Activated naive CD8-positive, alpha-beta T cell treated with anti-CD3 and anti-CD28 coated beads, Interleukin-2, amount 10 ng/mL, durations not matched to agents 7 days and 5 days (primary cell): ENCODE measurements at regions not wholly inside any gene's neighbourhood (a gene's known extent, or its start where the extent isn't known, plus 50 kb on each side); places are given as distances from the start of the nearest gene placed in this dataset.

Experiments used
- ATAC-seq: fragments of 150-1000 bp; cut with Tn5 transposase; one replicate; pipeline ENCODE4 v1.10.0; 2021; ENCODE audit warnings: low read depth, moderate library complexity
- POLR2A ChIA-PET: fragments of 350-600 bp; sonication (Branson Sonifier 250); formaldehyde crosslinking; loops from one replicate; lab custom pipeline; 2021; ENCODE audit warnings: antibody characterized with exemption; lab: Charles Lee
- DNase-seq: peaks from one replicate; pipeline ENCODE4 v3.0.0; 2021
- H3K27ac Mint-ChIP-seq: one replicate; pipeline ENCODE4 v1.8.0; 2022; ENCODE audit warnings: mild to moderate bottlenecking, mixed read lengths
- H3K27me3 Mint-ChIP-seq: one replicate; pipeline ENCODE4 v1.8.0; 2022; ENCODE audit warnings: mild to moderate bottlenecking, moderate library complexity, mixed read lengths
- H3K36me3 Mint-ChIP-seq: one replicate; pipeline ENCODE4 v1.8.0; 2021; ENCODE audit warnings: mild to moderate bottlenecking, mixed read lengths
- H3K4me1 Mint-ChIP-seq: one replicate; pipeline ENCODE4 v1.8.0; 2021; ENCODE audit warnings: mixed read lengths
- H3K4me3 Mint-ChIP-seq: one replicate; pipeline ENCODE4 v1.8.0; 2022; ENCODE audit warnings: mild to moderate bottlenecking, moderate library complexity, mixed read lengths
- H3K9me3 Mint-ChIP-seq: one replicate; pipeline ENCODE4 v1.8.0; 2021; ENCODE audit warnings: mixed read lengths

DNA sequence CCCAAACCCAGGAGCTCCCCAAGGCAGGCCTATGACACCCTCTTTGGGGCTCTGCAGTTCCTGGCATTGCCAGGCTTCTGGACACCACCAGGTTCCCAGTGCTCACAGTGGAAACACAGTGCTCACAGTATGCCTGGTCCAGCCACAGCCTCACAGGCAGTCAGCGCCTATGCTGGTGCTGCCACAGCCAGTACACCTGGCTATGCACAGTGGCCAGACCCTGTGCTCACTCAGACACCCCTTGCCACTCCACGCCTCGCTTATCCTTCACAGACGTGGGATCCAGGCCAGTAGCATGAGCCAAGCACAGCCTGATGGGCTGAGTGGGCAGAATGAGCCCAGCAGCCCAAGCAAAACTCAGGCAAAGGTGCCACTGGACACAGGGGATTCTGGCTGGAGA lies 579.2 kb upstream of the ADGRL2 start:
- DNase-seq (no peak), ATAC-seq (no peak)
- no peaks in the 10 kb centered on the region for H3K36me3 Mint-ChIP-seq
- no peak overlapping the region for H3K27ac Mint-ChIP-seq
- no peak overlapping the region for H3K4me3 Mint-ChIP-seq
- no peaks in the 10 kb centered on the region for H3K27me3 Mint-ChIP-seq
- H3K9me3 Mint-ChIP-seq: no peaks in the 10 kb centered on the region
- POLR2A ChIA-PET: no interaction called here
- H3K4me1 Mint-ChIP-seq: no peaks in the 10 kb centered on the region

DNA sequence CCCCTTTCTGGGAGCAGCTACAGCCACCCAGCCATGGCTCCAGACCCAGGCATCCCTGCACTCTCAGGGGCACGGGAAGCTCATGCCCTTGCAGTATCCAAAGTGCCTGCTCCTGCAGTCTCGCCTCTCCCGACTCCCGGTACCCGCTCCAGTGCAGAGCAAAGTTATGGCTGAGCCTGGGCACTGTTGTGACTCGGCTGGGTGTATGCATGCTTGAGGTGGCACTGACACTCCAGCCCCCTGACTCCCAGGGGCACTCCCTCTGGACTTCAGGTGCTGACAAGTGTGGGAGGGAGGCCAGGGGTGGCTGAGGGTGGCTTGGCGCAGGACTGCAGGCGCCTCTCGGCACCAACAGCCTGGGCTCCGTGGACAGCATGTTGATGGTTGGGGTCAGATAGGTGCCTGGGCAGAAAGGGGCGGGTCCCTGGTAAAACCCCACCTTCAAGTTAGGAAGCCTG lies 580.1 kb upstream of the ADGRL2 start:
- no peaks in the 10 kb centered on the region for H3K9me3 Mint-ChIP-seq
- H3K4me1 Mint-ChIP-seq: no peaks in the 10 kb centered on the region
- no peak overlapping the region for H3K27ac Mint-ChIP-seq
- no peak overlapping the region for H3K4me3 Mint-ChIP-seq
- no peaks in the 10 kb centered on the region for H3K27me3 Mint-ChIP-seq
- DNase-seq (no peak), ATAC-seq (no peak)
- no peaks in the 10 kb centered on the region for H3K36me3 Mint-ChIP-seq
- POLR2A ChIA-PET: no interaction called here

DNA sequence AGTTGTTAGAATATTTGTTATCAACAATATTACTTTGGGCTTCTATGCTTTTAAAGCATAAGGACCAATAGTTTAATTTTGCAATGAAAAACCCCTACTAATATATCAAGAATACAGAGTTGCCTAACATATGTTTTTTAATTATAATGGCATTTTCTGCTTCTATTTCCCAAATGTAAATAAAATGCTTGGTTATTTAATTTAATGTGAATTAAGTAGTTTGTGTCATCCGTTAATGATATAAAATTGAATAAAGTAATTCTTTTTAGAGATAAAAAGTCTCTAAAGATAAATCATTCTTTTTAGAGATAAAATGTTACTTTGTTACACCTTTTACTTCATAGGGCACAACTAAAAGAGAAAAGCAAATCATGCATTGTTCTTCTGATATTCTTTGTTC lies 583.7 kb upstream of the ADGRL2 start:
- POLR2A ChIA-PET: no interaction called here
- no peaks in the 10 kb centered on the region for H3K4me1 Mint-ChIP-seq
- no peaks in the 10 kb centered on the region for H3K9me3 Mint-ChIP-seq
- H3K27ac Mint-ChIP-seq: no peak overlapping the region
- H3K36me3 Mint-ChIP-seq: no peaks in the 10 kb centered on the region
- no peak overlapping the region for H3K4me3 Mint-ChIP-seq
- ATAC-seq: no peak
- no peaks in the 10 kb centered on the region for H3K27me3 Mint-ChIP-seq
- DNase-seq: no peak

DNA sequence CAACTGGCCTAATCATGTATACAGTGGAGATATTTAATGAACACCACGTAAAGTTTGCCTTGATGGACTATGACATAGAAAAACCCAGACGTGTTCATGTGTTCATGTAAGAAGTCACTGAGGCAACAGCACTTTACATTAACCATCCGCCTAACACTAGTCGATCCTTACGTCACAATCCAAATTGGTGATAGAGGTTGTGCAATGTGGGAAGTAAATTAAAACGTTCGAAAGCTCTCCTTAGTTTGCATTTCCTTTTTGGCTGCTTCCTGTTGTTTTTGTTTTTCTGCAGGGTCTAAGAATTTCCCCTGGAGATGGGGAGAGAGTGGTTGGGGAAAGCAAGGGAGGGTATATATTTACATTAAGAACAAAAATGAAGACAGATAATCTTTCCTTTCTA lies 587.5 kb upstream of the ADGRL2 start:
- H3K27me3 Mint-ChIP-seq: no peaks in the 10 kb centered on the region

DNA sequence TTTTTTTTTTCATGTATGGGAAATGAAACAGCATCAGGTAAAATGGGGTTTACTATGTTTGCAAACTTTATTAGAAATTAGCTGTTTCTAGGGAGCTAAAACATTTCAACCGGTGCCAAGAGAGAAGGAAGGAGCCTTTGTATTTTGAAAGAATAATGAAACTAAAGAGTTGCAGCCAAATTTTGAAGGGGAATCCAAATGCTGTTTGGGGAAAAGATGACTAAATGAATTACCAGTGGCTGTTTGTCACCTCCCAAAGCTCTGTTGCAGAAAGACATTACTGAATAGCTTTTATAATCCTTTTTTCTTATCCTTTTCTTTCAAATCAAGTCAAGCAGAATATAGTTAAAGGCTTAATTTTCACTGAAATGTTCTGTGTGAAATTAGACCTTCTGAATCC lies 591.3 kb upstream of the ADGRL2 start:
- no peaks in the 10 kb centered on the region for H3K4me1 Mint-ChIP-seq
- ATAC-seq: no peak
- no peak overlapping the region for H3K4me3 Mint-ChIP-seq
- POLR2A ChIA-PET: no interaction called here
- H3K27me3 Mint-ChIP-seq: no peaks in the 10 kb centered on the region
- no peak overlapping the region for H3K27ac Mint-ChIP-seq
- DNase-seq: no peak
- H3K36me3 Mint-ChIP-seq: no peaks in the 10 kb centered on the region
- peaks cover 1% of the 10 kb centered on the region for H3K9me3 Mint-ChIP-seq

More for the DNA sequence above, 587.5 kb upstream of the ADGRL2 start:
- ATAC-seq (no peak), DNase-seq (no peak)
- H3K4me1 Mint-ChIP-seq: no peaks in the 10 kb centered on the region
- H3K4me3 Mint-ChIP-seq: no peak overlapping the region
- H3K9me3 Mint-ChIP-seq: peaks cover 1% of the 10 kb centered on the region
- H3K27ac Mint-ChIP-seq: no peak overlapping the region
- no peaks in the 10 kb centered on the region for H3K36me3 Mint-ChIP-seq
- POLR2A ChIA-PET: no interaction called here

DNA sequence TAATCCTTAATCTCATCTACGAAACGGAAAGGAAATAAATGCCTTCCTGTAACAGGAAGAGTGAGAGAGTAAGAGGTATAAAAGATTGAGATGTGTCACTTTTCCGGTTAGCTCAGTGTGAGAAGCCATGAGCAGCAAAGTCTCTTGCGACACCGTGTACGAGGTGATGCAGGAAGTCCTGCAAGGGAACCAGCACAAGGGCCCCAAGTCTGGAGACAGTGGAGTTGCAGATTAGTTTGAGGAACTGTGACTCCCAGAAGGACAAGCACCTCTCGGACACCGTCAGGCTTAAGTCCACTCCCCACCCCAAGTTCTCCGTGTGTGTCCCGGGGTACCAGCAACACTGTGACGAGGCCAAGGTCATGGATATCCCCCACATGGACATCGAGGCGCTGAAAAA lies 592.3 kb upstream of the ADGRL2 start:
- POLR2A ChIA-PET: no interaction called here
- Mint-ChIP-seq H3K4me3 (no peak overlapping the region), H3K27ac (no peak overlapping the region), H3K27me3 (no peaks in the 10 kb centered on the region), H3K9me3 (peaks cover 1% of the 10 kb centered on the region), H3K36me3 (no peaks in the 10 kb centered on the region), H3K4me1 (no peaks in the 10 kb centered on the region)
- no peak for DNase-seq
- ATAC-seq: no peak

DNA sequence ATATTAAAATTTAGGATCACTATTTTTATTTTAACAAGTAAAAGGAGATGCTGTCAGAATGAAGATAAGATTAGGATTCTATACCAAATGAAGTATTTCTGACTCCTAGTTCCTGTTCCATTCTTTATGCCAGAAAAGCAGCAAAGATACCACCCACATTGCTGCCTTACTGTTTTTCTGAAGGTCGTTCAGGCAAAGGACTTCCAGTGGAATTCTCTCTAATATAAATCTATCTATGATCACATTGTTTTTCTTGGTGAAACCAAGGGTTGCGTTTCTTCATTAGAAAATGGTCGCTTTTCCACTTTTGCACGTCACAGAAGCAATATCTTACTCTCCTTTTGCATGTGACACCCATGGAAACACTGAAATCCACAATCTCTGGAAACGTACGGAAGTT lies 594.8 kb upstream of the ADGRL2 start:
- Mint-ChIP-seq H3K4me3 (no peak overlapping the region), H3K27me3 (no peaks in the 10 kb centered on the region), H3K9me3 (no peaks in the 10 kb centered on the region), H3K36me3 (no peaks in the 10 kb centered on the region), H3K4me1 (no peaks in the 10 kb centered on the region), H3K27ac (no peak overlapping the region)
- no peak for DNase-seq
- no peak for ATAC-seq
- POLR2A ChIA-PET: no interaction called here

DNA sequence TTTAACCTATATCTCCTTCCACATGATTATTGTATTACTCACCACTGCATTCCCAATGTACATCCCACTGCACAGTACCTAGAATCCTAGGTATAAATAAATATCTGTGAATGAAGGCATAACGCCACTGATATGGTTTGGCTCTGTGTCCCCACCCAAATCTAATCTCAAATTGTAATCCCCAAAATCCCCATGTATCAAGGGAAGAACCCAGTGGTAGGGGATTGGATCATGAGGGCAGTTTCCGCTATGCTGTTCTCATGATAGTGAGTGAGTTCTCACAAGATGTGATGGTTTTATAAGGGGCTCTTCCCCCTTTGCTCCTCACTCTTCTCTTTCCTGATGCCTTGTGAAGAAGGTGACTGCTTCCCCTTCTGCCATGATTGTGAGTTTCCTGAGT lies 599.0 kb upstream of the ADGRL2 start:
- DNase-seq (no peak), ATAC-seq (no peak)
- Mint-ChIP-seq H3K27me3 (no peaks in the 10 kb centered on the region), H3K27ac (no peak overlapping the region), H3K4me3 (no peak overlapping the region), H3K36me3 (no peaks in the 10 kb centered on the region), H3K9me3 (no peaks in the 10 kb centered on the region), H3K4me1 (no peaks in the 10 kb centered on the region)
- POLR2A ChIA-PET: no interaction called here

DNA sequence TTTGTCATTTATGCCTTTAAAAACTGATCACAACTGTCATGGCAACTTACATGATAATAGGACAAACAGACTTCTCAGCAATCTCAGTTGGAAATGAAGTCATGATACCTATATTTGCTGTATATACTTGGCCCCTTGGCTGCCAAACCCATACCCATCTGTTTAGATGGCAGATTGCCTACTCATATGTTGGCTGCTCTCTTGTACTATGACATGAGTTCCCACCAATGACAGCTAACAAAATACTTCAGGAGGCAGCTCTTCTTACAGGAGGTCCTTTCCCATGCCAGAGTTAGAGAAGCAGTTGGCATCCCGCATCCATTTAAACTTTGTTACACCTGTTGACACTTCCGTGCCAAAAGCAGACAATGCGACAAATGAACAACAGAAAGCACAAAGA lies 603.1 kb upstream of the ADGRL2 start:
- Mint-ChIP-seq H3K36me3 (no peaks in the 10 kb centered on the region), H3K4me1 (no peaks in the 10 kb centered on the region), H3K9me3 (no peaks in the 10 kb centered on the region), H3K27ac (no peak overlapping the region), H3K4me3 (no peak overlapping the region), H3K27me3 (no peaks in the 10 kb centered on the region)
- DNase-seq: no peak
- no peak for ATAC-seq
- POLR2A ChIA-PET: no interaction called here

DNA sequence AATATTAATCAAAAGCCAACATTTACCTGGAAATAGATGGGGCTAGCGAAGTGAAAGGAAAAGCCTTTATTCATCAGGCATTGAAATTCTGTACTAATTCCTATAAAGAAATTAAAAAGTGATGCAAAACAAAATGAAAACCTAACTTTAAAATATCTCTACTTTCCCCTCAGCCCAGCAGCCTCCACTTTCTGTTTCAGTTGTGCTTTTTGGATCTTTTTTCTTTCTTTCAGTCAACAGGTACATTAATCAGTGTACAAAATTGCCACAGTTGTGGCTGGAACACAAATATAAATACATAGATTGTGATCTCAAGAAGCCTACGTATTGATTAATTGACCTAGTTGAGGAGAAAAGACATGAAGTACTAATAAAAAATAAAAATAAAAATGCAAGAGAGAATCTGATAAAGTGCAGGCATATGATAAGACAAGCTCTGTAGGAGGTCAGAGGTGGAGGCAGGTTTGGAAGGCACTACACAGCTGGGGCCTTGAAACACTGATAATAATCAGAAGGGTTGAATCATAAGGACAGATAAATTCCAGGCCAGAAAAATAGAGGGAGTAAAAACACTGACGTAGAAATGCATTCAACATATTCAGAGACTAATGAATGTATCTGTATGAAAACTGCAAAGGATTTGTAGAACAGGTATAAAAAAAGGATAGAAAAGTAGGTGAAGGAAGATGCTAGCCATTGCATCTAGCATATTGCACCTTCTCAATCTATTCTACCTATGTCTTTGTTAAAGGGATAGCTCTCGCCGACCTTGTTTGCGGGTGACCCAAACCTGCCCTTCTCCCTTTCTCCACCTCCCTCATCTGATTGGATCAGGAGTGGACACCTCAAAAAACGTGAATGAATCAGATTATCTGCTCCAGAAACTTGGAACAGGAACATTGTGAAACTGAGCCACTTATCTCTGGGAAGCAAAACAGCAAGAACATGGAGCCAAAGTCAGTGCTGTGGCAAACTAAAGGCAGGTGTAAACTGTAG lies 607.8 kb upstream of the ADGRL2 start:
- Mint-ChIP-seq H3K4me3 (no peak overlapping the region), H3K9me3 (peaks cover 1% of the 10 kb centered on the region), H3K36me3 (no peaks in the 10 kb centered on the region), H3K4me1 (no peaks in the 10 kb centered on the region), H3K27ac (no peak overlapping the region), H3K27me3 (no peaks in the 10 kb centered on the region)
- ATAC-seq (no peak), DNase-seq (no peak)
- POLR2A ChIA-PET: no interaction called here

DNA sequence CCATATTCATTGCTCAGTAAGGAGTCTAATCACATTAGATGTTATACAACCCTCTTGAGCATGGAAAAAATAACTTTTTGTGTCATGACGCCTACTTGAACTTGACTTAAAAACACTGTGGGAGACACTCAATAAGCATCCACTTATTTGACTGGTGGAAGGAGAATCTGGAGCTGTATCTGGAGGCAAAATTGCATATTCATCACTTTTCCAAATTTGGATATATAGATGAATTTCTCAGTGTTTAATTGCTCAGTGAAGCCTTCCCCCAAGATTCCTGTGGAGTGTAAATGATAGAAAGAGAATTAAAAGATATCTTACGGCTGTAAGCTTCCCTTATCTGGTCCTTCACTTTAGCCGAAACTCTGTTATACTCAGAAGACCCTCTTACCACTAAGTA lies 610.7 kb upstream of the ADGRL2 start:
- peaks cover 1% of the 10 kb centered on the region for H3K9me3 Mint-ChIP-seq
- H3K27ac Mint-ChIP-seq: no peak overlapping the region
- H3K27me3 Mint-ChIP-seq: no peaks in the 10 kb centered on the region
- no peak overlapping the region for H3K4me3 Mint-ChIP-seq
- DNase-seq: no peak
- no peaks in the 10 kb centered on the region for H3K36me3 Mint-ChIP-seq
- H3K4me1 Mint-ChIP-seq: no peaks in the 10 kb centered on the region
- no peak for ATAC-seq
- POLR2A ChIA-PET: no interaction called here

DNA sequence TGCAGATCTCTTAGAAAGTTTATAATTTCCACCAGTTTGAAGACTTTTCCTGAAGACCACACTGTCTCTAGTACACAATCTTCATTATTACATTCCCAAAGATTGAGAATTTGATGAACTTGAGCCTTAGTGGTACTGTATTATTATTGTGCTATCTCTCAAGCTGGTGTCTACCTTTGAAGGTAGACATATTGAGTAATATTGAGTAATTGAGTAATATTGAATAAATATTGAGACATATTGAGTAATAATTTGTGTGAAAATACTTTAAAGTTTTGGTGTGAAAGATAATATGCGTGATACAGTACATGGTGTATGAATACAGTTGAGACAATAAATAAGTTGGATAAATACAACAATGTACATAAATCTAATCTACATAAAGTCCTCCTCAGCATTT lies 613.1 kb upstream of the ADGRL2 start:
- Mint-ChIP-seq H3K9me3 (peaks cover 4% of the 10 kb centered on the region), H3K27ac (no peak overlapping the region), H3K4me1 (no peaks in the 10 kb centered on the region), H3K36me3 (no peaks in the 10 kb centered on the region), H3K27me3 (no peaks in the 10 kb centered on the region), H3K4me3 (no peak overlapping the region)
- DNase-seq (no peak), ATAC-seq (no peak)
- POLR2A ChIA-PET: no interaction called here

DNA sequence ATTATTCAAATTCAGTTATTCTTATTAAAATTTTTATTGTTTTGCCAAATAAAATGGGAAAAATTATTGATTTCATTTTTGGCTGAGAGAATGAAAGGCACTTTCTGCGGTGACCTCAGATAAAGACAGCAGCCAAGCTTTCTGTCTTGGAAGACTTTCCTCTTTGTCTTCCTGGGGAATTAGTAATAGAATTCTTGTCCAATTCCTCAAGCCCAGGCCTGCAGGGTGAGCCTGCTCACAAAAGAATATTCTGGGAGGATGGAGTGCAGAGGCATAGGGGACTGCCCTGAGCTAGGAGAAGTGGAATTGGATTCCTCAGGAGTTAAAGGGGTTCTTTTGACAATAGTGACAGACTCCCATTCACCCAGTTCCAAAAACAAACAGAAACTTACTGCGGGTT lies 614.5 kb upstream of the ADGRL2 start:
- peaks cover 4% of the 10 kb centered on the region for H3K9me3 Mint-ChIP-seq
- no peaks in the 10 kb centered on the region for H3K4me1 Mint-ChIP-seq
- H3K4me3 Mint-ChIP-seq: no peak overlapping the region
- ATAC-seq (no peak), DNase-seq (no peak)
- H3K36me3 Mint-ChIP-seq: no peaks in the 10 kb centered on the region
- H3K27ac Mint-ChIP-seq: no peak overlapping the region
- no peaks in the 10 kb centered on the region for H3K27me3 Mint-ChIP-seq
- POLR2A ChIA-PET: no interaction called here

DNA sequence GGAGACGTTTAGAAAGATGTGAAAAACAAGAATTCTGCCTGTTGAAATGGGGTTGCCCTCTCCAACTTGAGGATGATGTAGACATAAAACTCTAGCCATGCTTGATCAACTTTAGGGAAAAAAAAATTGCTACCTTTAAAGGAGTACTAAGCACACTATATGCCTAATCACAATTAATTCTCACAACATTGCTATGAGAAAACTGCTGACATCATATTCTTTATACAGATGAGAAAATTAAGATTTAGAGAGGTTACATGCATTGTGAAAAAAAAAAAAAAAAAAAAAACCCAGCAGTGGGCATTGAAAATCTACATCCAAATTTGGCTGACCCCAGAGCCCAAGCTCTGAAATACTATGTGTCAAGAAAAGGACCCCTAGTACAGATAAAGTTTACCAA lies 617.2 kb upstream of the ADGRL2 start:
- Mint-ChIP-seq H3K27ac (no peak overlapping the region), H3K27me3 (no peaks in the 10 kb centered on the region), H3K36me3 (no peaks in the 10 kb centered on the region), H3K4me3 (no peak overlapping the region), H3K9me3 (peaks cover 2% of the 10 kb centered on the region), H3K4me1 (no peaks in the 10 kb centered on the region)
- DNase-seq (no peak), ATAC-seq (no peak)
- POLR2A ChIA-PET: no interaction called here
